ENCODE measurements at regions not wholly inside any gene's neighbourhood (a gene's known extent, or its start where the extent isn't known, plus 50 kb on each side); places are given as distances from the start of the nearest gene placed in this dataset.

DNA sequence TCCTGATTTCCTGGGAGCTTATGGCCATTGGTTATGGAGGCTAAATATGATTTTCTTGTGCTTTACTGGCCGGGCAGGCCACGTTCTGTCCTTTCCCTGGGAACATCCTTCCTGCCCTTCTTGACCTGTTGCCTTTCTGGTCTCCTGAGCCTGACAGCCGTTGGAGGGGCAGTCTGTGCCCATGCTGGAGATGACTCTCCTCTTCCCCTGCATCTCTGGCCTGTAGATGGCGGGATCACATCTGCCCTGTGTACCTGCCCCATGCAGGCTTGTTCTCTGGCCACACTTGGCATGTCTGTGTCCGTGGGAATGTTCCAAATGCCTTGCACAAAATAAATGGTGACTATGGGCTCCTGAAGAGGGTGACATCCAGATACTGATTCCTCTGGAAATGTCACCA lies 253.1 kb upstream of the IRX4 start:
- no peak for DNase-seq

DNA sequence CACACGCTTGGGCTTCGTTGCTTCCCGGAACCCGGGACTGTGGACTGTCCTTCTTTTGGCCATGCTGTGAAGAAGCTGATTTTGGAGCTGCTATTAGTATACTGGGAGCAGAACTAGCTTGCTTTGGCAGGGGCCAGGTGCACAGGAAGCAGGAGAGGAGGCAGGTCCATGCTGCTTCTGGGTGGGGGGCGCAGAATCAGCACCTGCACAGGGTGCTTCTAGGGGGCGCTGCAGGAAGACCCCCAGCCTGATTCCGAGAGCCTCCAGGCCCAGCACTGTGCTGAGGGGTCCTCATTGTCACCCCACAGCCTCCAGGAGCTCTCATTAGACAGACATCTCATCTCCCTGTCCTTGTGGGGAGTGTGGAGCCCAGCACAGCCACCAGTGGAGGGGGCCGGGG lies 252.6 kb upstream of the IRX4 start:
- no peak for DNase-seq

DNA sequence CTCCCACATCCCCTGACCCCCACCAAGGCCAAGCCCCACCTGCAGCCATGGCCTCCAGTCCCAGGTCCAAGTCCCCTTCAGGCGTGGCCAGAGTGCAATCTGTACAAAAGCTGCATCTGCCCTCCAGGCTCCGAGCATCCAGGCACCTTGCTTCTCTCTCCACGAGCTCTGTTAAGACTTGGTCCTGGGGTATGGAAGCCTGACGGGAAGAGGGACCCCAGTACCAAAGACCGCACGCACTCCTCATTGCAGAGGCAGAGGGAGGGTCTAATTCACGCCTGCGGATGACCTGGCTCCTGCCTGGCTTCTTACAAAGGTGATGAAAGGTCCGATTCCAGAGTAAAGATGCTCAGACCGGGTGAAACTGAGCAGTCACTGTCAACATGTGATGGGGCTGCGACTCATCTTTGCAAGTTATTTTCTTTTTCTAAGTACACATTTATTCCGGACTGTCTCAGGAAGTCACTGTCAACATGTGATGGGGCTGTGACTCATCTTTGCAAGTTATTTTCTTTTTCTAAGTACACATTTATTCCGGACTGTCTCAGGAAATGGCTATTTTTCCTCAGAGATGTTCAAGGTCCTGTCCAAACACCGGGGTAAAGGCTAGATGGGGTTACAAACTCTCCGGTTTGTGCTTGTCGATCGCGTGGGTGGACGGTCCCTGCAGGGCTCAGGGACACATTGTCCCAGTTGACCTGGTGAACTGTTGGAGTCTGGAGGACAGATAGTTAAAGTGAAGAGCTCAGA lies 252.0 kb upstream of the IRX4 start:
- DNase-seq: no peak

GRCh38 chr5:2133936-2134335 lies 251.2 kb upstream of the IRX4 start:
- DNase-seq: no peak

DNA sequence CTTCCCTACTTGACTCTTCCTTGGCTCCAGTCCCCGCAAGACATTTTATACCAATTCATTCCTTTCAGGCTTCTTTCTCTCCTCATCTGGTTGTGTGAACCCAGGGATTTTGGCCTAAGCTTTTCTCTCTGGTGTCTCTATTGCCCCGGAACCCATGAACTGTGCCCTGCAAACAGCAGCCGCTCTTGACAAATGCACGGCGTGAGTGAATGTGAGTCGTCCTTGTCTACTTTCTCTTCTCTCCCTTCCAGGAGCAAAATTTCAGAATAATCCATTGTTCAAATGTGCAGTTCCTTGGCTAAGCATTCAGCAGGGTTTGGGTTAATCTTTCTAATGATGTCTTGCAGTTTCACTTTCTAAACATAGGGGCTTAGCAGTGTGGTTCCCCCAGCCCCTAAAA lies 250.4 kb upstream of the IRX4 start:
- no peak for DNase-seq

GRCh38 chr5:2132497-2132847 lies 249.7 kb upstream of the IRX4 start:
- DNase-seq: no peak

GRCh38 chr5:2131826-2132496 lies 249.2 kb upstream of the IRX4 start:
- no peak for DNase-seq

DNA sequence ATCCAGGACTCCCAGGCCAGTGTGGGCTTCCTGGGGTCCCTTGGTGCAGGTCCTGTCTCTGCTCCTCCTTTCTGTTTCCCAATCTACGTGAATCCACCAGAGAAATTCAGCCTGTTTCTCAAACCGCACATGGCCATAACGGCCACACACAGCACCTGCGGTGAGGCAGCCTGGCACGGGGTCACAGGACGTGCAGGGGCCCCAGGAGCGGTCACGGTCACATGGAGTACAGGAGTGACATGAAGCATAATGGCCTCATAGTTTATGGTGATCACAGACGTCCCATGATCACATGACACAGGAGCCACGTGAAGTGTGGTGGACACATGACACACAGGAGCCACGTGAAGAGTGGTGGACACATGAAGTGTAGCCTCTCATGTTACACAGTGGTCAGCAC lies 248.5 kb upstream of the IRX4 start:
- no peak for DNase-seq

DNA sequence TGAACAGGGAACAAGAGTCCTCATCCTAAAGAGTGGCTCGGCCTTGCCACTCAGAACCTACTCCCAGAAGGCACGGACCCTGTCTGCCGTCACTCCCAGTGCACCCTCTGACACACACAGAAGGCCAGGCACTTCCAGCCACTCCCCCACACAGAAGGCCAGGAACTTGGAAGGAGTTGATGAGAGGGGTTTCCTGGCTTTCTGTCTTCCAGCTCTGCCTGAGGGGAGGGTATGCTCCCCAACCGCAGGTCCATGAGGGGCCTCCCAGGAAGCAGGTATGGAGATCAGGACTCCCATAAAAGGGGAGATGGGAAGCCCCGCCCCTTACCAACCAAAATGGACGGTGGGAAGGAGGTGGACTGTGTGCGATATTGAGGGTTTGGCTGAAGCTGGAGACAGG lies 247.6 kb upstream of the IRX4 start:
- no peak for DNase-seq

DNA sequence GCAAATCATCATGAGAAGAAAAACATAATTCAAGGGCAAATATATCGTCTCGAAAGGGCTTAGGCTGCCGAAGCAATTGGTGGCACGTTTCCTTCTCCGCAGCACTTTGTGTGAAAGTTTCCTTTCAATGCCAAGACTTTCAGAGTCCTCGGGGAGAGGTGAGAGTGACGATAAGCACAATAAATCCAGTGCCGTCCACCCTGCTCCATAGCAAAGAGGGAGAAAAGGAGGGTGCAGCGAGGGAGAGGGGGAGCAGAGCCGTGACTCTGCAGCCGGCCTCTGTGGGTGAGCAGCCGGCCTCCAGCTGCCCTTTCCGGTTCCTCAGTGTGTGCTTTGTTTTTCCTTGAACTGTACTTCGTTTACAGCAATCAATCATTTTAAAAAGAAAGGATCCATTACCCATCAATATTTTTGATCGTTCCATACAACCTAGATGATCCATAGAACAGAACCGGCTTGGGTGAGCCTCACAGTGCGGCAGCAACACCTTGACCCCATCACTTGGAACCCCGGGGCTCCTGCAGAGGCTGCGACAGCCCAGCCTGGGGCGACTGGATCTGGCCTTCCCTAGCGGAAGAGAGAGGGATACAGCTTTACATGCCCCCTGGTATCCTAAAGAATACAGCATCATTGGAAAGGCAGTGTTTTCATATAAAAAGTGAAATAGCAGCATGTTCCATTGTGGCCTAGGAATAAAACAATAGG lies 247.0 kb upstream of the IRX4 start:
- DNase-seq: no peak

GRCh38 chr5:2128686-2129355 lies 246.1 kb upstream of the IRX4 start:
- DNase-seq: no peak

DNA sequence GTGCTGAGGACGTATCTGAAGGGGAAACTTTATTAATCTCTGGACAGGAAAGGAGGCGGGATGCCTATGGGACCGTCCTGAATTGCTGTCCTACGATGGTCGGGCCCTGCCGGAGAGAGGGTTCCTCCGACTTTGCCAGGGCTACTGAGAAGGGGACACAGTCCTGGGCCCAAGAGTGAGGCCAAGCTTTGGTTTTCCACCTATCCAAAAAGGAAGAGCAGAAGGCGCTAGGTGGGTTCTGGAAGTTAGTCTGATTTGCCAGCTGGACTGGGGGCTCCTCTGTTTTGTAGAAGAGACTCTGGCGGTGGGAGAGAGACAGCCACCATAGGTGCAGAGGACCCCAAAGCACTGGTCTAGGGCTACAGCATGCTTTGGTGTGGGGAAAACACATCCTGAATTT lies 243.8 kb upstream of the IRX4 start:
- no peak for DNase-seq

GRCh38 chr5:2125901-2126265 lies 243.2 kb upstream of the IRX4 start:
- no peak for DNase-seq

GRCh38 chr5:2125171-2125900 lies 242.6 kb upstream of the IRX4 start:
- DNase-seq: no peak

- DNase-seq: no peak
Observed at GRCh38 chr5:2124434-2125170, 241.9 kb upstream of the IRX4 start.

- no peak for DNase-seq
Observed at GRCh38 chr5:2123874-2124273, 241.1 kb upstream of the IRX4 start.

- no peak for DNase-seq
Observed at GRCh38 chr5:2120361-2120760, 237.6 kb upstream of the IRX4 start.

DNA sequence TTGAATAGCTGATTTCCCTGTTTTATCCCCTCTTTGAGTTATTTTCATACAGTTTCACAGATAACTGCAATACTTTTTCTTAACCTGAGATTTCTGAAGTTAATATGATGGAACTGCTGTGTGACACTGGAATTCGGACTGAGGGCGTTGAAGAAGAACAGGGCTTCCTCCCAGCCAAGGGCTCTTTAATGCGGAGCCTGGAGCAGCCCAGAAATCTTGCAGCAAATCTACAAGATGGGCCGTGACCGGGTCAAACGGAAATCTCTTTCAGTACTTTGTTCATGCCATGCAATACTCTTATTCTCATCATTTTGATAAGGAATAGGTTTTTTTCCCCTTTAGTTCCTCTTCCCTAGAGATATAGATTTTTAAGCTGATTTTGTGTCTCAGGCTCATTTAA lies 236.8 kb upstream of the IRX4 start:
- DNase-seq: no peak

GRCh38 chr5:2113348-2114131 lies 230.8 kb upstream of the IRX4 start:
- DNase-seq: no peak

DNA sequence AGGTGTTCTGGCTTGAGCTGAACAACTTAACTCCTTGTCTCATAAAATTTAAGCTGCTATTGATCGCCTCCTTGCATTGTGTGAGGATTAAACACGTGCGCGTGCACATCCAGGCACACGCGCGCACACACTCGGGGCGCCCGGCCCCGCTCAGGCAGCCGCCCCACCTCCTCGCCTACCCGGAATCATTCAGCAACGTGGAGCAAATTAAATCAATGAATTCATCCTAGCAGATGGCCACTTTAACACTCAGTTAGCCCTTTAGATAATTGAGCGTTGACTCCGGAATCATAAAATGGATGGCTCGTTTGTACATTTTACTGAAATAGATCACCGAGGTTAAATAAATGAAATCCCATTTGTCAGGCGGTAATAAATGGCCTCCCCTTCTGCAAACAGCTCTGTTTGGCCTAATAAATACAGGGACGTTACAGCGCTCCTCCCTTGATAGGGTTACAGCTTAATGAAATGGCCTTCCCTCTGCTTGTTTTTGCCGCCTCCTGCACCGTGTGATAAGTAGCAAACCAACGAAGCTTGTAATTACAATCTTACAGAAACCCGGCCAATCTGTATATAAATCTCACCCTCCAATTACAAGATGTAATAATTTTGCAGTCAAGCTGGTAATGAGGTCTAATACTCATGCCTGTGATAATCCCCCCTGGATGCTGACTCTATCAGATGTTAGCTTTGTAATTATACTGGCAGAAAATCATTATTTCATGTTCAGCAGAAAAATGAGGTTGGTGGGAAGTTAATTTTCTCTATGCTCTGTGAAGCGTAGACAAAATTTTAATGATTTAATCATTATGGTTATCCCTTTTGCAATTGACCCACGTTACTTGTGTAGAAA lies 229.7 kb upstream of the IRX4 start:
- no peak for DNase-seq

Data from activated CD4-positive, CD25-positive, alpha-beta regulatory T cell (primary cell).